Mesothelial cell of epicardium (in vitro differentiated cells): ENCODE measurements at regions not wholly inside any gene's neighbourhood (a gene's known extent, or its start where the extent isn't known, plus 50 kb on each side); places are given as distances from the start of the nearest gene placed in this dataset.

Source experiments
- DNase-seq, 2 experiments: peaks; one replicate each; pipeline ENCODE4 v3.0.0; 2021; ENCODE audit warnings: low spot score in 2 of 2; ENCODE audit not compliant: unreplicated experiment in 2 of 2
- H3K27ac Mint-ChIP-seq: 2 replicates; pipeline ENCODE4 v1.8.0; 2021; ENCODE audit warnings: mixed read lengths
- H3K27me3 Mint-ChIP-seq: 2 replicates; pipeline ENCODE4 v1.8.0; 2021; ENCODE audit warnings: low read depth, mixed read lengths
- H3K36me3 Mint-ChIP-seq: 2 replicates; pipeline ENCODE4 v1.8.0; 2021; ENCODE audit warnings: mixed read lengths
- H3K4me1 Mint-ChIP-seq: 2 replicates; pipeline ENCODE4 v1.8.0; 2021; ENCODE audit warnings: mixed read lengths
- H3K4me3 Mint-ChIP-seq: 2 replicates; pipeline ENCODE4 v1.8.0; 2021; ENCODE audit warnings: mild to moderate bottlenecking, moderate library complexity, mixed read lengths
- H3K9me3 Mint-ChIP-seq: 2 replicates; pipeline ENCODE4 v1.8.0; 2021; ENCODE audit warnings: mixed read lengths
- CTCF ChIP-seq: fragments of 200-600 bp; sonication (generic); IDR thresholded peaks from one replicate; pipeline ENCODE4 v1.5.0; 2021; ENCODE audit warnings: antibody characterized with exemption; ENCODE audit not compliant: unreplicated experiment

GRCh38 chr14:40074169-40074568 lies 641.9 kb upstream of the FBXO33 start:
- no peaks in the 10 kb centered on the region for H3K4me1 Mint-ChIP-seq
- no peak overlapping the region for H3K4me3 Mint-ChIP-seq

GRCh38 chr14:40072175-40072574 lies 639.9 kb upstream of the FBXO33 start:
- no peak overlapping the region for H3K4me3 Mint-ChIP-seq
- no peak overlapping the region for H3K27ac Mint-ChIP-seq

More at GRCh38 chr14:40074169-40074568, 641.9 kb upstream of the FBXO33 start:
- H3K9me3 Mint-ChIP-seq, result no peaks in the 10 kb centered on the region
- H3K27ac Mint-ChIP-seq, result no peak overlapping the region
- H3K36me3 Mint-ChIP-seq, result no peaks in the 10 kb centered on the region
- no peak for TF ChIP-seq CTCF
- no peak for DNase-seq
- H3K27me3 Mint-ChIP-seq, result no peaks in the 10 kb centered on the region

GRCh38 chr14:40058901-40059897 lies 627.0 kb upstream of the FBXO33 start:
- Mint-ChIP-seq H3K27ac (peak overlapping the region; percentile 37), H3K4me1 (peaks cover 6% of the 10 kb centered on the region), H3K27me3 (no peaks in the 10 kb centered on the region), H3K4me3 (no peak overlapping the region), H3K36me3 (no peaks in the 10 kb centered on the region), H3K9me3 (peaks cover 8% of the 10 kb centered on the region)
- DNase-seq, result no peak
- no peak for TF ChIP-seq CTCF

More at GRCh38 chr14:40072175-40072574, 639.9 kb upstream of the FBXO33 start:
- no peak for DNase-seq
- TF ChIP-seq CTCF, result no peak
- no peaks in the 10 kb centered on the region for H3K27me3 Mint-ChIP-seq
- peaks cover 3% of the 10 kb centered on the region for H3K9me3 Mint-ChIP-seq
- H3K4me1 Mint-ChIP-seq, result no peaks in the 10 kb centered on the region
- no peaks in the 10 kb centered on the region for H3K36me3 Mint-ChIP-seq

GRCh38 chr14:40053416-40053815 lies 621.2 kb upstream of the FBXO33 start:
- no peaks in the 10 kb centered on the region for H3K9me3 Mint-ChIP-seq
- no peak overlapping the region for H3K27ac Mint-ChIP-seq
- no peak for DNase-seq
- H3K27me3 Mint-ChIP-seq, result no peaks in the 10 kb centered on the region
- H3K4me3 Mint-ChIP-seq, result no peak overlapping the region
- H3K4me1 Mint-ChIP-seq, result no peaks in the 10 kb centered on the region
- no peaks in the 10 kb centered on the region for H3K36me3 Mint-ChIP-seq
- TF ChIP-seq CTCF, result no peak

- Mint-ChIP-seq H3K4me1 (peaks cover 2% of the 10 kb centered on the region), H3K27me3 (no peaks in the 10 kb centered on the region), H3K27ac (no peak overlapping the region), H3K9me3 (no peaks in the 10 kb centered on the region), H3K36me3 (no peaks in the 10 kb centered on the region), H3K4me3 (no peak overlapping the region)
- TF ChIP-seq CTCF, result no peak
- DNase-seq, result no peak
Observed at GRCh38 chr14:40028991-40029390, 596.8 kb upstream of the FBXO33 start.
